HCT116 (cell line): ENCODE measurements at regions not wholly inside any gene's neighbourhood (a gene's known extent, or its start where the extent isn't known, plus 50 kb on each side); places are given as distances from the start of the nearest gene placed in this dataset.

Experiments
- ATAC-seq: fragments of 200-7000 bp; cut with Tn5 transposase; 2 replicates; pipeline ENCODE4 v1.9.1; 2020; ENCODE audit warnings: mild to moderate bottlenecking, moderate library complexity
- BruUV-seq: library from RNA; stranded (reverse); fragments of 400-500 nt; replicated peaks from 2 replicates; lab custom pipeline; 2021; lab: Mats Ljungman, UMichigan
- CTCF ChIA-PET: fragments of 300-600 bp; sonication (Branson Sonifier 250); formaldehyde crosslinking; loops from one replicate; lab custom pipeline; 2021; ENCODE audit warnings: antibody characterized with exemption; lab: Charles Lee
- POLR2A ChIA-PET: fragments of 300-600, 350-600 bp; sonication (Branson Sonifier 250); formaldehyde crosslinking; loops from one replicate; lab custom pipeline; 2021; ENCODE audit warnings: antibody characterized with exemption; lab: Charles Lee
- RAD21 ChIA-PET, 2 experiments: fragments of 300-600 bp; sonication (Branson Sonifier 250); formaldehyde crosslinking; loops; one replicate each; lab custom pipeline; 2023; ENCODE audit warnings: low total read pairs in 2 of 2; ENCODE audit not compliant: uncharacterized antibody in 2 of 2, unreplicated experiment in 2 of 2, low non-redundant PET in 1 of 2; lab: Charles Lee
- DNase-seq: peaks from one replicate; pipeline ENCODE4 v3.0.0-alpha.2; 2010; ENCODE audit warnings: low read depth, low spot score
- H2AFZ ChIP-seq: fragments of 200-600 bp; shearing (Covaris generic), sonication (generic); 2 replicates; pipeline ENCODE4 v1.6.1; 2017; ENCODE audit warnings: low read depth, mixed run types, mixed read lengths, antibody characterized with exemption, low read length; ENCODE audit not compliant: poor library complexity, severe bottlenecking
- H3K27ac ChIP-seq: 2 replicates; pipeline ENCODE4 v1.5.1; 2012; ENCODE audit warnings: low read depth, low read length
- H3K27me3 ChIP-seq: fragments of 200-600 bp; sonication (generic); 2 replicates; pipeline ENCODE4 v1.6.1; 2016; ENCODE audit warnings: mixed run types, low read length, mixed read lengths; ENCODE audit not compliant: insufficient read depth
- H3K36me3 ChIP-seq, 2 experiments: fragments of 200-500 bp in 1 of 2; fragments of 200-600 bp in 1 of 2; sonication (Bioruptor generic) in 1 of 2; sonication (generic) in 1 of 2; 2 replicates each; pipeline versions ENCODE4 v1.5.1 to v1.6.1; 2014 to 2016; ENCODE audit warnings: low read length in 2 of 2, inconsistent platforms in 1 of 2, mixed read lengths in 1 of 2, mixed run types in 1 of 2; ENCODE audit not compliant: insufficient read depth in 2 of 2, control insufficient read depth in 1 of 2
- H3K4me1 ChIP-seq, 2 experiments: fragments of 200-600 bp in 1 of 2; sonication (generic) in 1 of 2; 2 replicates each; pipeline versions ENCODE4 v1.5.1 to v1.6.1; 2012 to 2017; ENCODE audit warnings: low read length in 2 of 2, inconsistent platforms in 1 of 2, mild to moderate bottlenecking in 1 of 2, mixed read lengths in 1 of 2, mixed run types in 1 of 2, moderate library complexity in 1 of 2; ENCODE audit not compliant: insufficient read depth in 2 of 2, control insufficient read depth in 1 of 2
- H3K4me2 ChIP-seq: fragments of 200-600 bp; sonication (generic); 2 replicates; pipeline ENCODE4 v1.6.1; 2017; ENCODE audit warnings: mixed run types, low read length, mixed read lengths
- H3K4me3 ChIP-seq, 2 experiments: fragments of 200-600 bp in 1 of 2; sonication (generic) in 1 of 2; replicated peaks in 1 of 2; 2 replicates each; pipeline ENCODE4 v1.5.1; 2011 to 2016; ENCODE audit warnings: low read length in 2 of 2, control low read depth in 1 of 2, low read depth in 1 of 2, mild to moderate bottlenecking in 1 of 2, mixed read lengths in 1 of 2, mixed run types in 1 of 2
- H3K79me2 ChIP-seq: fragments of 200-600 bp; sonication (generic); 2 replicates; pipeline ENCODE4 v1.6.1; 2017; ENCODE audit warnings: mild to moderate bottlenecking, mixed run types, low read length, moderate library complexity, mixed read lengths; ENCODE audit not compliant: insufficient read depth
- H3K9ac ChIP-seq: fragments of 200-600 bp; sonication (generic); 2 replicates; pipeline ENCODE4 v1.6.1; 2016; ENCODE audit warnings: low read length, mixed read lengths
- H3K9me2 ChIP-seq: fragments of 200-600 bp; sonication (generic), shearing (Covaris generic); 2 replicates; pipeline ENCODE4 v1.6.1; 2017; ENCODE audit warnings: mixed run types, mild to moderate bottlenecking, moderate library complexity; ENCODE audit not compliant: insufficient read depth
- H3K9me3 ChIP-seq, 2 experiments: fragments of 200-500 bp in 1 of 2; fragments of 200-600 bp in 1 of 2; sonication (Bioruptor generic) in 1 of 2; sonication (generic) in 1 of 2; 2 replicates each; pipeline ENCODE4 v1.6.1; 2014 to 2017; ENCODE audit warnings: low read length in 2 of 2, mixed read lengths in 2 of 2, inconsistent platforms in 1 of 2, low read depth in 1 of 2, mild to moderate bottlenecking in 1 of 2, mixed run types in 1 of 2, moderate library complexity in 1 of 2; ENCODE audit not compliant: control insufficient read depth in 1 of 2, insufficient read depth in 1 of 2
- H4K20me1 ChIP-seq: fragments of 200-600 bp; sonication (generic), shearing (Covaris generic); 2 replicates; pipeline ENCODE4 v1.6.1; 2017; ENCODE audit warnings: mixed run types, mild to moderate bottlenecking, moderate library complexity; ENCODE audit not compliant: insufficient read depth
- REST ChIP-seq: IDR thresholded peaks from 2 replicates; pipeline ENCODE4 v1.6.1; 2012; ENCODE audit warnings: low read depth
- intact Hi-C: fragments of 100-400 bp; cut with micrococcal nuclease; formaldehyde crosslinking; loops from 2 replicates; pipeline ENCODE4 v1.10.0; 2022
- TF ChIP-seq, protein P1 (sequence below): IDR thresholded peaks from 2 replicates; pipeline ENCODE4 v1.6.1; 2011; ENCODE audit warnings: mild to moderate bottlenecking, low read length, moderate library complexity; ENCODE audit not compliant: insufficient replicate concordance; ENCODE audit errors: extremely low read depth

DNA sequence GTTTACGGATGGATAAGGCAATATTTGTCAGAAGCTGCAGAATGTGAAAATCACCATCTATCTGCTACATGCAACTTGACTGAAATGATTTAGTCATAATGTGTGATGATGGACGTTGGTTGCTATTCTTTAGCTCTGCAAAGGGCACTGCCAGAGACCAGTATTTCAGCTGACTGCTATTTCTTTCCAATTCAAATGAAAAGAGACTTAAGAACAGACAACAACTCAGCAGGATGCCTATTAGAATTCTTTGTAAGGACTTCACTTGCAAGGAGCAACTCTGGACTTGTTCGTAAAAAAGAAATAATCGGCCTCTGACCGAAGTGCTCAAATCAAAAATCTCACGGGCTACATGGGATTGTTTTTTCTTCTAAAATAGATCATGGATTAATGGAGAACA is 262.7 kb downstream of the DHX15 start (continued):
- TF ChIP-seq, protein P1, sequence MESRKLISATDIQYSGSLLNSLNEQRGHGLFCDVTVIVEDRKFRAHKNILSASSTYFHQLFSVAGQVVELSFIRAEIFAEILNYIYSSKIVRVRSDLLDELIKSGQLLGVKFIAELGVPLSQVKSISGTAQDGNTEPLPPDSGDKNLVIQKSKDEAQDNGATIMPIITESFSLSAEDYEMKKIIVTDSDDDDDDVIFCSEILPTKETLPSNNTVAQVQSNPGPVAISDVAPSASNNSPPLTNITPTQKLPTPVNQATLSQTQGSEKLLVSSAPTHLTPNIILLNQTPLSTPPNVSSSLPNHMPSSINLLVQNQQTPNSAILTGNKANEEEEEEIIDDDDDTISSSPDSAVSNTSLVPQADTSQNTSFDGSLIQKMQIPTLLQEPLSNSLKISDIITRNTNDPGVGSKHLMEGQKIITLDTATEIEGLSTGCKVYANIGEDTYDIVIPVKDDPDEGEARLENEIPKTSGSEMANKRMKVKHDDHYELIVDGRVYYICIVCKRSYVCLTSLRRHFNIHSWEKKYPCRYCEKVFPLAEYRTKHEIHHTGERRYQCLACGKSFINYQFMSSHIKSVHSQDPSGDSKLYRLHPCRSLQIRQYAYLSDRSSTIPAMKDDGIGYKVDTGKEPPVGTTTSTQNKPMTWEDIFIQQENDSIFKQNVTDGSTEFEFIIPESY = no peak

DNA sequence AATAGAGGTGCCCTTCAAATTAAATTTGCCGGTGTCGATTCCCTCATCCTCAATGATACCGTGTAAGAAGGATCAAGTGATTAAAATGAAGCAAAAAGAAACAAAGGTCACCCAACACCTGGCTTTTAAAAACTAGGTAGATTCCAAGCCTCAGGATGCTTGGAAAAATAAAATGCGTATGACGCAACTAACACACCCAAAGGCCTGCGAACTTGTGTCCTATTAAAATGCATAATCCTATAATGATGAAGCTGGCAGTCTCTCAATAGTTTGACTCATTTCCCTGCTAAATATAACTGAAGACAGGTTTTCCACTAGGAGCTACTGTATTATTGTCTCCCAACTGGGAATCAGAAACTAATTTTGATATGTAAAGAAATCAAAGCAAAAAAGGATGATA is 263.2 kb downstream of the DHX15 start:
- H3K4me2 ChIP-seq = no peak overlapping the region
- no peaks in the 10 kb centered on the region for H3K79me2 ChIP-seq
- no peaks in the 10 kb centered on the region for H3K4me1 ChIP-seq
- ChIA-PET CTCF (no interaction called here), POLR2A (no interaction called here), RAD21 (no interaction called here)
- H3K9me2 ChIP-seq = no peaks in the 10 kb centered on the region
- H3K9me3 ChIP-seq = no peaks in the 10 kb centered on the region
- H3K4me3 ChIP-seq = no peak overlapping the region
- intact Hi-C loops = no loop called here
- H3K27me3 ChIP-seq = 0 out of 2 replicates have a peak, but pooled peaks cover 5% of the 10 kb centered on the region
- no peak overlapping the region for H3K9ac ChIP-seq
- no peak overlapping the region for H2AFZ ChIP-seq
- no peaks in the 10 kb centered on the region for H3K36me3 ChIP-seq
- no peaks in the 10 kb centered on the region for H4K20me1 ChIP-seq
- no peak overlapping the region for H3K27ac ChIP-seq
- TF ChIP-seq REST = no peak
- ATAC-seq = no peak
- BruUV-seq = no TSS peak
- DNase-seq = no peak
